ENCODE measurements at regions not wholly inside any gene's neighbourhood (a gene's known extent, or its start where the extent isn't known, plus 50 kb on each side); places are given as distances from the start of the nearest gene placed in this dataset.
"Not testable (repeated sequence)": the region's sequence is repeated elsewhere in the genome, so short reads cannot be mapped to it uniquely, and the experiment has no call there.

DNA sequence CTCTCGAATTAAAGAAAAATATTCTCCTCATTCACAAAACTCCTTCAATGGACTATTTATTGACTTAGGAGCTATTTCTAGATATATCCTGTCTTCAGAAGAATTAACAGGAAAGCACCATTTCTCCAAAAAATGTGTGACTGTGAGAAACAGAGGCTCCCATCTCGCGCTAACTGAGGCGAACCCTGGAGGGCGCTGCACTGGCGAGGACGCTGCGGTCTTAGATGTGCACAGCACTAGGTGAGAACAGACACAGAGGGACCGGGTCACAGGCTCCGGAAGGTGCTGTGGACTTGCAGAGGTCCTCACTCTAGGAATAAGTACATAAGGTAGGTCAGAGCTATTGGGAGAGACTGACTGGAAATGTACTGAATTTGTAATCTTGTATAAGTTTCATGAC lies 229.7 kb upstream of the SLC35G4 start:
- DNase-seq, result no peak

DNA sequence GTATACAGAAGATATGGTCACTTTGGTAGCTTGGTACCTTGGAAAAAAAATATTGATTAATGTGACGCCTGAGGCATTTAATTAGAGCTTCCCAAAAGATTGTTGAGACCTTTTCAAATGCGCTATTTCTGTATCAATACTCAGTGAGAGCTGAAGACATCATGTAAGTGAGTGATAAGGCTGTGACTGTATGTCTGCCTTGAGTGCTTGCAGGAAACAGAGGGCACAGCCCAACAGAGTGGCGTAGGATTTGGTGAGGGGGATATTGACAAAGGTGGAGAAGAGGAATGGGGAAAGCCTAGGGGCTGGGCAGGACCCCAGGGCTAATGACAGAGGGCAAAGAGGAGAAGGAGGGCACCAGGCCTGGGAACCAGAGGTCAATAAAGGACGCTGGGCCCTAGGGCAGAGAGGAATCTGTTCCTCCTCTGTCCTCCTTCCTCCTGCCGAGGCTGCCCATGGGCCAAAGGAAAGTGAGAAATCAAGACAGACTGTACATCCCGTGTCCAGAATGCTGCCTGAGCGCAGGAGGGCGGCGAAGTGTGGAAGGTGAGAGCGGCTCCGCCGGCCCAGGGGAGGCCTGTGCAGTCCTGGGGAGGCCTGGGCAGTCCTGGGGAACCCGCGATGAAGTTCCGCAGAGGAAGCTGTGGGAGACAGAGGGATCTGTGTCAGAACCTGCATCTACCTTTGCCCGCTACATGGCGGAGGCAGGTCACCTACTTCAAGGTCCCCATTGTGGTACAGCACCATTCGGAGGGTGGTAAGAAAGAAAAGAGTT lies 228.6 kb upstream of the PIEZO2 start:
- DNase-seq, result no peak

DNA sequence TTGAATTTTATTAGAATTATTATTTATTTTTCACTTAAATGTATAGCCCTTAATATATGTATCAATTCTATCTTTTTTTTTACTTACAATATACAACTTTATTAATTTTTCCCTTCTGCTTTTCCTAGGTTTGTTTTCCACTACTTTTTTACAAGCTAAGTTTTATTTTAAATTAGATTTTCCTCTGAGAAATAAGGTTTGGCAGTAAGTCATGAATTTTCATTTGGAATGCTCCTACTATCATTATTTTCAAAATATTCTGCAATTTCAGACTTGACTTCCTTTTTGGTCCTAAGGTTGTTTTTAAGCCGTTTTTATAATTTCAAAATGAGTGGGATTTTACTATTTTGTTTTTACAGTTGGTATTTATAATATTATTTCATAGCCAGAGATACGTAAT lies 222.8 kb upstream of the PIEZO2 start:
- no peak for DNase-seq

DNA sequence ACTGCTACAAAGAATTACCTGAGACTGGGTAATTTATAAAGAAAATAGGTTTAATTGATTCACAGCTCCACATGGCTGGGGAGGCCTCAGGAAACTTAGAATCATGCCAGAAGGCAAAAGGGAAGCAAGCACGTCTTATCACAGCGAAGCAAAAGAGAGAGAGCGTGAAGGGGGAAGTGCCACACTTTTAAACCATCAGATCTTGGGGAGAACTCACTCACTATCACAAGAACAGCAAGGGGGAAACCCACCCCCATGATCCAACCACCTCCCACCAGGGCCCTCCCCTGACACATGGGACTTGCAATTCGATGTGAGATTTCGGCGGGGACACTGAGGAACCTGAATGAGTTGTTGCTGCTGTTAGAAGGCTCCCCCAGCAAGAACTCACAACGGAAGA lies 220.2 kb upstream of the PIEZO2 start:
- DNase-seq, result no peak

DNA sequence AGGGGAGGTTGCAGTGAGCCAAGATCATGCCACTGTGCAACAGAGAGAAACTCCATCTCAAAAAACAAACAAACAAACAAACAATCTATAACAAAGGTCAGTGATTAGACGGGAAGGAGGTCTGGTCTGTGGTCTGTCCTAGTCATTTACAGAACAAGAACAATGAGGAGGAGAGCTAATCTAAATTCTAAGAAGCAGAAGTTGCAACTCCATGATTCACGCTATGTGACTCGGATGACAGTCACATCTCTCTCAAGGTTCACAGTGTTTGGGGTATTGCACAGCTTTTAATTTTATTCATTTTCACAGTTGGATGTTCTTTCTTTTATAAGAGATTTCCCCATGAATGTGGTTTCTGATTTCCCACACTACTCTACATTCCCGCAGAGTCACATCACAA lies 218.7 kb upstream of the PIEZO2 start:
- no peak for DNase-seq

DNA sequence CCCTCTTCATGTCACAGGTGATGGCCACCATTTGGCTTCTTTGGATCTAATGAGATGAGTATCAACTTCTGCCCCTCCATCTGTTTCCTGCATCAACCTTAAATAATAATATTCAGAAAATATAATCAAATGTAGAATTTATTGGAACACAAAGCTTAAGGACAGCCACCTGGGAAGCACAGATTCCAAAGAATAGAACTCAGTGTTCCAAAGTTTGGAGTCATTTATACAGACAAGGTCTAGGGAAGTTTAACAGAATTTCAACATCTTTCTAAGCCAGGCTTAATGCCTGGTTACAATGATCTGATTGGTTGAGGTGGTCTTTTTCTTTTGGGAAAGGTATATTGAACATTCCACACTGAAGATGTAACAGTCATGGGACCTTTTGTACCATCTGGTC lies 218.0 kb upstream of the PIEZO2 start:
- DNase-seq, result no peak

DNA sequence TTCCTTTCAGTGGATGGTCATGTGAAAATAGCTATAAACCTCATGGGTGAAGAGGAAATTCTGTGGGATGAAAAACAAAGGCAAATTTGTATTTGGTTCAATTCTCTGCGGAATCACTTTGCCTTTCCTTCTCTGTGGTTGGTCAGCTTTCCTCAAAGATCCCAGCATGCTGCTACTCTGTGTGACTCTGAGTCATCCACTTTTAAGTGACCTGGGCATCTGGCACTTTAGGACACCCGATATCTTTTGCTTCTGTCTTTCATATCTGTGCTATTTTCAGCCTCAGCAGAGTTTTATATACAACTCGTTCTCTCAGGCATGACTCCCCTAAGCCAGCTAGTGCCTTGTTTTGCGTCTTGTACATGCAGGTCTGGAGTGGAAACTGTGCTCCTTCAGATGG lies 217.0 kb upstream of the PIEZO2 start:
- peak; percentile 87 for DNase-seq

DNA sequence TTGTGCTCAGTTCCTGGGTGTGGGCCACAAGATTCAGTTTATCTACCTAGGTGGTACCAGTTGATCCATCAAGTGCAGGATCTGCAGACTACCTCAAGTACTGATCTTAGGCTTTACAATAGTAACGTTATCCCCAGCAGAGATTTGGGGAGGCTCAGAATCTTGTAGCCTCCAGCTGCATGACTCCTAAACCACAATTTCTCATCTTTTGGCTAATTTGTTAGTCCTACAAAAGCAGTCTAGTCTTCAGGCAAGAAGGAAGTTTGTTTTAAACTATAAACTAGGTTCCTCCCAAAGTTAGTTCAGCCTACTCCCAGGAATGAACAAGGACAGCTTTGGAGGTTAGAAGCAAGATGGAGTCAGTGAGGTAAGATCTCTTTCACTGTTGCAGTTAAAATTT lies 213.5 kb upstream of the PIEZO2 start:
- no peak for DNase-seq

DNA sequence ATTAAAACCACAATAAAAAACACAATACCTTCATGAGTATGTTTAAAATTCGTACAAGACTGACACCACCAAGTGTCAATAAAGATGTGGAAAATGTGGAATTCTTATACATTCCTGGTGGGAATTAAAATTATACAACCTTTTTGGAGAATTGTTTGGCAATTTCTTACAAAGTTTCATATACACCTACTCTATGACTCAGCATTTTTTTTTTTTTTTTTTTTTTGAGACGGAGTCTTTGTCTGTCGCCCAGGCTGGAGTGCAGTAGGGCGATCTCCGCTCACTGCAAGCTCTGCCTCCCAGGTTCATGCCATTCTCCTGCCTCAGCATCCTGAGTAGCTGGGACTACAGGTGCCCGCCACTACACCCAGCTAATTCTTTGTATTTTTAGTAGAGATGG lies 212.5 kb upstream of the PIEZO2 start:
- DNase-seq, result not testable (repeated sequence)

DNA sequence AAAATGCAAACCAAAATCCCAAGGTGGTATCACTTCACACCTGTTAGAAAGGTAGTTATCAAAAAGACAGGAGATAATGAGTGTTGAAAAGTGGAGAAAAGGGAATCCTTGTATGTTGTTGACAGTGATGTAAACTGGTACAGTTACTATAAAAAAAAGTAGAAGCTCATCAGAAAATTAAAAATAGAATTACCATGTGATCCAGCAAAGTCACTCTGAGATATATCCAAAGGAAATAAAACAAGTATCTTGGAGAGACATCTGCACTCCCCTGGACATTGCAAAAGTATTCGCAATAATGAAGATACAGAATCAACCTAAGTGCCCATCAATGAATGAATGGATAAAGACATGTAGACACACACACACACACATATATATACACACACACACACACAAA lies 208.3 kb upstream of the PIEZO2 start:
- no peak for DNase-seq

DNA sequence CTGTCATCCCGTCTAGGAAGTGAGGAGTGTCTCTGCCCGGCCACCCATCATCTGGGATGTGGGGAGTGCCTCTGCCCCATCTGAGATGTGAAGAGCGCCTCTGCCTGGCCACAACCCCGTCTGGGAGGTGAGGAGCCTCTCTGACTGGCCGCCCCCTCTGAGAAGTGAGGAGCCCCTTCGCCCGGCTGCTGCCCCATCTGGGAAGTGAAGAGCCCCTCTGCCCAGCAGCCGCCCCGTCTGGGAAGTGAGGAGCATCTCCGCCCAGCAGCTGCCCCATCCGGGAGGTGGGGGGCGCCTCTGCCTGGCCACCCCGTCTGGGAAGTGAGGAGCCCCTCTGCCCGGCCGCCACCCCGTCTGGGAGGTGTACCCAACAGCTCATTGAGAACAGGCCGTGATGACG lies 195.2 kb upstream of the PIEZO2 start:
- not testable (repeated sequence) for DNase-seq

DNA sequence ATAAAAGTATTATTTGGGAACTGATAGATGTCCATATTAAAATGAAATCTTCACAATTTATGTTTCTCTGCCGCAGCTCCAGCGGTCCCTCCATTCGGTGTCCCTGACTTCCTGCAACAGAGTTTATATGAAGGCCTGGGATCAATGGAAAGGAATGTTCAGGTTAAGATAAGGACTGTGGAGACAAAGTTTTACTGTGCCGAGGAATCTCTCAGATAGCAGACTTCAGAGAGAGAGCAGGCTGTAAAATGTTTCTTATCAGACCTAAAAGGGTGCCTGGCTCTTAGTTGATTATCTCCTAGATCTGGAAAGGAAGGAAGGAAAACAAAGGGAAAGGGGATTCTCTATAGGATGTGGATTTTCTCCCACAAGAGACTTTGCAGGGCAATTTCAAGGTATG lies 193.7 kb upstream of the PIEZO2 start:
- DNase-seq, result no peak

DNA sequence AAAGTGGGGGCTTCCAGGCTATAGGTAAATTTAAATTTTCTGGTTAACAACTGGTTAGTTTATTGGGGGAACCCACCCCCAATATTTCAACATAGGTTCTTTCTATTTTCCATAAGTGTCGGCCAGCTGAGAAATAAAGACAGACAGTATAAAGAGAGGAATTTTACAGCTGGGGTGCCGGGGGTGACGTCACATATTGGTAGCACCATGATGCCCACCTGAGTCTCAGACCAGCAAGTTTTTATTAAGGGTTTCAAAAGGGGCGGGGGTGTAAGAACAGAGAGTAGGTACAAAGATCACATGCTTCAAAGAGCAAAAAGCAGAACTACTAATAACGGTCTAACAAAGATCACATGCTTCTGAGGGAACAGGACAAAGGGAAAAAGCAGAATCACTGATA lies 192.7 kb upstream of the PIEZO2 start:
- not testable (repeated sequence) for DNase-seq

DNA sequence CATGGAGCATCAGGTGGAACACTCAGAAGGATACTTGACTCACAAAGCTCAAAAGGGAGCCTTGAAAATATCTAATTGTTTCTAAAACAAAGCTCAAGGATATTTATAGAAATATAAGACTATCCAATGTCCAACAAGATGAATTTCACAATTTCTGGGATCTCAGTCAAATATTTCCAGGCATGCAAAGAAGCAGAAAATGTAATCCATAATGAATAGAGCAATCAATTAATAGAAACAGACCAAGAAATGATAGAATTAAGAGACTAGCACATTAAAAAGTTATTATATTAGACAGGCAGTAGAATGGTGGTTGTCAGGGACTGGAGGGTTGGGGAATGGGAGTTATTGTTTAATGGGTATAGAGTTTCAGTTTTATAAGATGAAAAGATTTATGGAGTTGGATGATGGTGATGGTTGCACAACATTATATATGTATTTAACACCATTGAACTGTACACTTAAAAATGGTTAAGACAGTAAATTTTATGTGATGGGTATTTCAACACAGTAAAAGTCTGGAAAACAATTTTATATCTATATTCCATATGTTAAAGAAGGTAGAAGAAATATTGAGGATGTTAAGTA lies 189.9 kb upstream of the PIEZO2 start:
- no peak for DNase-seq

DNA sequence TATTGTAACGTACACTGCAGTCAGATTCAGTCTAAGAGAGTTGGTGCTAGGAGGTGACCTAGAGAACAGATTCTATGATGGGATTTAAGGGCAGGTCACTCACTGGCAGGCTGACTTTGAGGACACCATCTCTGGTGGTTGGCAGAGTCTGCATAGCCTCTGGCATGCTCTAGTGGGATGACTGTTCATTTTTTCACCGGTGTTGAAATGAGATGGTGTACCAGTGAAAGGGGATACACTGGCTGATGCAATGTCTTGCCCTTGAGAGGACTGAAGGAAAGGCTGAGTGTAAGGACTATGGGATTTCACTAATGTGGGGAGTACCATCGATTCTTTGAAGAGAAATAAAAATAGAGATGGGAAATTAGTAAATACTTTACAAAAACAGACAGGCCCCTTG lies 186.9 kb upstream of the PIEZO2 start:
- DNase-seq, result no peak

DNA sequence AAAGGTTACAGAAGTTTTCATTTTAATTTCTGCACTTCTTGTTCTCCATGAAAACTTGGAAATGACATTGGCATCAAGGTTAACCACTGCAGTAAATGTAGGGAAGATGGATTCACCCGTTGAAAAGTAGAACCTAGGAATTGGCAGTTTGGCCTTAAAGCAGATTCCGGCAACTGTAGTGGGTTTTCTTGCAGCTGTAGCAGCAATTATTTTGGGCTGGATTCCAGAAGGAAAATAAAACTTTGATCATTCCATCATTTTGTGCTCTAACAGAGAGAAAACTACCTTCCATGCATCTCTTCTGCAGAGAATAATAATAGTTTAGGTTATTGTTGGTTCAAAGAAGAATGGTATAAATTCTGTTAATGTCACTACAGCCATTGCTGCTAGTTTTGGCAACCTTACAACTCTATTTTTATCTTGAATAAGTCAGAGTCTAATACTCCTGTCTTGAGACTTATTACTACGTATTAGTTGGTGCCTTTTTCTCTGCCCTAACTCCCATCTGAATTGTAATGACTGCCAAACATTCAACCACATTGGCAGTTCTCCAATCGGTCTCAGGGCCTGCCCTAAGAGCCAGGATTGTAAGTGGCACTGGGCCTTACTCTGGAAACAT lies 178.1 kb upstream of the PIEZO2 start:
- no peak for DNase-seq

DNA sequence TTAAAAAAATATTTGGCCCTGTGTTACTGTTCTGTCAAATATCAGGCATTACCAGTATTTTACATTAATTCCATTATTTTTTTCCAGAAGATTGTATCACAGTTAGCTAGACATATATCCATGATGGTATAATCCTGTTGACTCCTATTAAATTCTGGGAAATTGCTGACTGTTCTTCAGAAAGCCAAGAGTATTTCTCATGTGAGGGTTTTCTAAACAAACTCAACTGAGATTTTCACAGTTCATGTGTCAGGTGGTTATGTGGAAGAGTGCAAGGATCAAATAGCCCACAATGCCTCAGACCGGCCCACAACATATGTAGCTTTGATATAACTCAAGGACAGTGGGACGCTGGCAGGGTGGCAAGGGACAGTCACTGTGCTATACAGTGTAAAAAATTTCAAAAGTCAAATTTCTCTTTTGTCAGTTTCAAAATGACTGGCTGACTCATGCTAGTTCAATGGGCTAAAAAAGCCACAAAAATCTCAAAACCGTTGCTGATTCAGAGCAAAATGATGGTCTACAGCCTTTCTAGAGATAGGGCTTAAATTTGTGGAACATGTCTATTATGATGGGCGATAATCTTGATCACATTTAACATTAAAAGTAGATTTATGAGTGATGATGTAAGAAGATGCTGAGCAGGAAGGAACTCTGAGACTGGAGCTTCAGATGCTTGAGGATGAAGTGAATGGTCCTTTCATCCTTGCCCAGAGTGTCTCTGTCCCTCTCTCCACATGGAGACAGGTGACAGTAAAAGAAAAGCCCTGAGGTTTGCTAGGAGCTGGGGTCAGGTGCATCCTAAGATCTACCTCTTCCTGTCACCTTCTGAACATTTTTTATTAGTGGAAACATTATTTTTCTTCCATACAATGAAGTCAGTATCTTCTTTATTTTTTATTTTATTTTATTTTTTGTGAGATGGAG lies 175.8 kb upstream of the PIEZO2 start:
- DNase-seq, result no peak

DNA sequence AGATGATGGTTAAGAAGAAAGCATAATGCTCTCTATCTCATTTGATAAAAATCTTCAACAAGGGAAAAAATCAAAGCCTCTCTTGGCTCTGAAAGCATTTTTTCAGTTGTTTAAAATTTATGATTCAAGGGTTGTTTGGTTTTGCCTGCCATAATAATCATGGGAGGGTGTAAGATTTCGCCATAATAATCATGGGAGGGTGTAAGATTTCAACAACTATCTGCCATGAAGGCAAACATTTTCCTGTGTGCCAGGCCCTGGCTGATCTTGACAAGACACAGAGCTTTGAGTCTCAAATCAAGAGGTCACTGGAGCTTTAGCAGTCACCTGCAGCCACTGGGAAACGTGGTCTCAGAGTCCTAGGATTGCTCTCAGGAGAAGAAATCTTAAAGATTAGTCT lies 175.1 kb upstream of the PIEZO2 start:
- peak; percentile 26 for DNase-seq

DNA sequence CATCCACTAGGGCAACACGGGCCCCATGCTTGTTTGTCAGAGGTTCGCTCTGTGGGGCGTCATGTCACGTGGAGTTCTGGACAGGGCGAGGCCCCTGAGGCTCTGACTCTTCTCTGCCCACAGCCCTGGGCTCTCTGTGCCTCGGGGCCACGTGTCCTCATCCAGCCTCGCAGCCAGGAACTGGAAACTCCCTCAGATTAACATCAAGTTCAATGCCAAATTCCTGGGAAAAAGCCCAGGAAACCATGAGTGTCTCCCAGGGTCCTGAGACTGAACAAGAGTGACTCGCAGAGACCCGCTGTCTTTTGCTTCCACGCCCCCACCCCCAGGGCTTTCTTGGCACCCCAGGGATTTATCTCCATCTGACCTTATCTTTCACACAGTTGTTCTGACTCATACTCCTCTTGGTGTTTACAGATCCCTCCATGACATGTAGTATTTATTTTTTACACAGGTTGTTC lies 174.0 kb upstream of the PIEZO2 start:
- no peak for DNase-seq

DNA sequence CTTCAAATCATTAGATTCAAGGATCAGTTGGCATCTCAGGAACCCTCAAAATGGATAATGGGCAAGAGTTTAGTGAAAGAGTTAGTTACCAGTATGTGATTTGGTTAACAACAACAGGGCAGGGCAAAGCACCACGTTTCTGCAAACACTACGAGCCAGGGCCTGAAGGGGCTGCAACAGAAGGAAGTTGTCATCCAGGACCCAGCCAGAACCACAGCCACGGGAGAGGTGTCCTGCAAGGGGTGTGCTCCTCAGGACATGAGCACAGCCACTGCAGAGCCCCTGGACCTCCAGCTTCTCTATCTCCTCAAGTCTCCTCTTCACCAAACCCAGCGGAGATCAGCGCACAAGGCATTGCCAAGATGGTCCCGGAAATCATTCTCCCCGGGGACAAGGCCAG lies 173.3 kb upstream of the PIEZO2 start:
- DNase-seq, result no peak

DNA sequence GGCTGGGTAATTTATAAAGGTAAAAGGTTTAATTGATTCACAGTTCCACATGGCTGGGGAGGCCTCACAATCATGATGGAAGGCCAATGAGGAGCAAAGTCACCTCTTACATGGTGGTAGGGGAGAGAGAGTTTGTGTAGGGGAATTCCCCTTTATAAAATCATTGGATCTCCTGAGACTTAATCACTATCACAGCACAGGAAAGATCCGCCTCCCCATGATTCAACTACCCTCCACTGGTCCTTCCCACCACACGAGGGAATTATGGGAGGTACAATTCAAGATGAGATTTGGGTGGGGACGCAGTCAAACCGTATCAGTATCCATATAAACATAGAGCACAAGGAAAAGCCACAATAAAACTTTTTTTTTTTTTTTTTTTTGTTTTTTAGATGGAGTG lies 172.6 kb upstream of the PIEZO2 start:
- no peak for DNase-seq

DNA sequence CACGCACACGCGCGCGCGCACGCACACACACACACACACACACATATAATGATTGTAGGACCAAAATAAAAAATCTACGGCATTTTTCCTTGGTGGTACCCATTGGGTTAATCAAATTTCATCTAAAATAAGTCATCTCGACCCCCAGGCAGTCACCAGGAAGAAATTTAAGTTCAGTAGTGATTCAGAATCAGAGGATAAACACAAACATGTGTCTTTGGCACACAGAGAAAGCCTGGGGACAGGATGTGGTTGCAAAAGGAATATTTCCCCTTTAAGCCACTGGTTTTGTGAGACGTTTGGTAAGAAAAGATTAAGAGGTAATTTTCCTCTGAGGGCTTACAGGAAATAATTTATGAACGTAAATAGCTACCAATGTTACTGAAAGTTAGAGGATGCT lies 171.6 kb upstream of the PIEZO2 start:
- DNase-seq, result no peak

DNA sequence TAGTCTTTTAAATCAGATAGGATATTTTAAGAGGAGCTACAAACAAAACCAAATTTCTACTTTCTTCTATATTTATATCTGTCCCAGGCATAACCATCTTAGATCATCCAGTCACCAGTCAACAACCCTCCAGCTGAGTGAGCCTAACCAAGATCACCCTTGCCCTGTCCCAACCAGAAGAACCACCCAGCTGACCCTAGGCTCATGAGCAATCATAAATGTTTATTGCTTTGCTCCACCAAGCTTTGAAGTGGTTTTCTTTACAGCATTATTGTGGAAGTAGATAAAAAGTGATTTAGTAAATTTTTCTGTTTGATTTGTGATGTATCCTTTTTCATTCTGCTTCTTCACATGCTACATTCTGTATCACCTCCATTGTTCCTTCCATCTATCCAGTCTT lies 167.2 kb upstream of the PIEZO2 start:
- DNase-seq, result no peak
